HG02852 (cell line): ENCODE measurements at regions not wholly inside any gene's neighbourhood (a gene's known extent, or its start where the extent isn't known, plus 50 kb on each side); places are given as distances from the start of the nearest gene placed in this dataset.

ENCODE experiments used
- ATAC-seq: cut with Tn5 transposase; IDR thresholded peaks from one replicate; pipeline ENCODE4 v1.9.1; 2021; ENCODE audit warnings: mild to moderate bottlenecking, moderate library complexity; ENCODE audit not compliant: unreplicated experiment

- no peak for ATAC-seq
Measured at GRCh38 chr2:18427762-18428161, 132.7 kb downstream of the RDH14 start.

- ATAC-seq: no peak
Measured at GRCh38 chr2:18426174-18426573, 134.3 kb downstream of the RDH14 start.

GRCh38 chr2:18425210-18425703 lies 135.2 kb downstream of the RDH14 start:
- no peak for ATAC-seq

GRCh38 chr2:18423636-18424035 lies 136.8 kb downstream of the RDH14 start:
- no peak for ATAC-seq

- ATAC-seq: no peak
Measured at GRCh38 chr2:18422432-18423165, 137.9 kb downstream of the RDH14 start.

- no peak for ATAC-seq
Measured at GRCh38 chr2:18413676-18414396, 146.6 kb downstream of the RDH14 start.

- ATAC-seq: no peak
Measured at GRCh38 chr2:18412980-18413675, 147.3 kb downstream of the RDH14 start.

GRCh38 chr2:18411626-18412025 lies 148.8 kb downstream of the RDH14 start:
- ATAC-seq: no peak

- ATAC-seq: no peak
Measured at GRCh38 chr2:18410543-18410942, 149.9 kb downstream of the RDH14 start.

- ATAC-seq: no peak
Measured at GRCh38 chr2:18408638-18409037, 151.8 kb downstream of the RDH14 start.

- no peak for ATAC-seq
Measured at GRCh38 chr2:18406219-18406618, 154.2 kb downstream of the RDH14 start.

GRCh38 chr2:18404708-18405107 lies 155.7 kb downstream of the RDH14 start:
- no peak for ATAC-seq

GRCh38 chr2:18403921-18404522 lies 156.4 kb downstream of the RDH14 start:
- no peak for ATAC-seq

- no peak for ATAC-seq
Measured at GRCh38 chr2:18402831-18403230, 157.6 kb downstream of the RDH14 start.

GRCh38 chr2:18401471-18401870 lies 159.0 kb downstream of the RDH14 start:
- no peak for ATAC-seq

GRCh38 chr2:18399601-18400000 lies 160.9 kb downstream of the RDH14 start:
- no peak for ATAC-seq

- ATAC-seq: no peak
Measured at GRCh38 chr2:18398833-18399232, 161.6 kb downstream of the RDH14 start.

- ATAC-seq: no peak
Measured at GRCh38 chr2:18396329-18397010, 164.0 kb downstream of the RDH14 start.

- ATAC-seq: no peak
Measured at GRCh38 chr2:18395555-18395954, 164.9 kb downstream of the RDH14 start.

GRCh38 chr2:18387441-18388206 lies 172.8 kb downstream of the RDH14 start:
- ATAC-seq: peak; percentile 88
